ENCODE measurements at regions not wholly inside any gene's neighbourhood (a gene's known extent, or its start where the extent isn't known, plus 50 kb on each side); places are given as distances from the start of the nearest gene placed in this dataset.

GRCh38 chr14:104424406-104425072, 155.0 kb upstream of the C14orf180 start:
- 43 to 67% methylated on average over 2 to 22 of the region's 24 CpGs for WGBS, 2 donors (ENCODE audit: low coverage in 1 of 2)
- Histone ChIP-seq H3K4me3 (no peak overlapping the region), H3K4me1 (peaks cover 0 to 8% (median 0%) of the 10 kb centered on the region in 4 donors), H3K27ac (no peak overlapping the region), H3K27me3 (no peaks in the 10 kb centered on the region), H3K9me3 (no peaks in the 10 kb centered on the region), H3K36me3 (no peaks in the 10 kb centered on the region)
- no peak for DNase-seq
- intact Hi-C loops (cut with DNase I; ENCODE audit: low total_unique reads) = no loop called here
- in situ Hi-C loops (cut with MboI; ENCODE audit: low pct_ligation_motif_present in 1 of 4, low pct_unique_long_range_greater_than_20kb in 1 of 4, low sequenced_read_pairs in 3 of 4) = no loop called here
- TF ChIP-seq POLR2AphosphoS5 (IDR thresholded peaks at IDR 0.05) = no peak
- no peak for TF ChIP-seq CTCF (IDR thresholded peaks at IDR 0.05)

- in situ Hi-C loops (cut with MboI; ENCODE audit: low pct_ligation_motif_present in 1 of 4, low pct_unique_long_range_greater_than_20kb in 1 of 4, low sequenced_read_pairs in 3 of 4) = no loop called here
- TF ChIP-seq POLR2A (IDR thresholded peaks at IDR 0.05) (no peak), EP300 (IDR thresholded peaks at IDR 0.05; ENCODE audit: low read depth) (no peak), CTCF (IDR thresholded peaks at IDR 0.05) (no peak)
- WGBS, 2 donors (ENCODE audit: low coverage in 1 of 2) = 69% methylated on average over 16 of the region's 16 CpGs; no CpG with 5 or more reads in 1 of the 2 donors
- no peak overlapping the region for H3K4me3 ChIP-seq
- no peaks in the 10 kb centered on the region for H3K27me3 ChIP-seq
- DNase-seq = no peak
- intact Hi-C loops (cut with DNase I; ENCODE audit: low total_unique reads) = no loop called here
- no peak overlapping the region for H3K27ac ChIP-seq
- peaks cover 0 to 8% (median 0%) of the 10 kb centered on the region in 4 donors for H3K4me1 ChIP-seq
- no peaks in the 10 kb centered on the region for H3K9me3 ChIP-seq
- H3K36me3 ChIP-seq = no peaks in the 10 kb centered on the region
Measured at GRCh38 chr14:104425171-104425681, 154.3 kb upstream of the C14orf180 start.

GRCh38 chr14:104425763-104426646, 153.6 kb upstream of the C14orf180 start:
- Histone ChIP-seq H3K27ac (no peak overlapping the region), H3K27me3 (no peaks in the 10 kb centered on the region), H3K4me1 (peaks cover 0 to 8% (median 0%) of the 10 kb centered on the region in 4 donors), H3K4me3 (no peak overlapping the region), H3K9me3 (no peaks in the 10 kb centered on the region), H3K36me3 (no peaks in the 10 kb centered on the region)
- WGBS, 2 donors (ENCODE audit: low coverage in 1 of 2) = 80% methylated on average over 20 of the region's 20 CpGs; no CpG with 5 or more reads in 1 of the 2 donors
- in situ Hi-C loops (cut with MboI; ENCODE audit: low pct_ligation_motif_present in 1 of 4, low pct_unique_long_range_greater_than_20kb in 1 of 4, low sequenced_read_pairs in 3 of 4) (no loop called here), intact Hi-C loops (cut with DNase I; ENCODE audit: low total_unique reads) (no loop called here)
- DNase-seq = no peak
- TF ChIP-seq POLR2A (IDR thresholded peaks at IDR 0.05) (no peak), CTCF (IDR thresholded peaks at IDR 0.05) (no peak), EP300 (IDR thresholded peaks at IDR 0.05; ENCODE audit: low read depth) (no peak), POLR2AphosphoS5 (IDR thresholded peaks at IDR 0.05) (no peak)

- DNase-seq = no peak
- Histone ChIP-seq H3K36me3 (no peaks in the 10 kb centered on the region), H3K4me1 (peaks cover 0 to 8% (median 0%) of the 10 kb centered on the region in 4 donors), H3K4me3 (no peak overlapping the region), H3K27me3 (no peaks in the 10 kb centered on the region), H3K9me3 (no peaks in the 10 kb centered on the region), H3K27ac (no peak overlapping the region)
- no peak for TF ChIP-seq POLR2A (IDR thresholded peaks at IDR 0.05)
- no peak for TF ChIP-seq EP300 (IDR thresholded peaks at IDR 0.05; ENCODE audit: low read depth)
- TF ChIP-seq POLR2AphosphoS5 (IDR thresholded peaks at IDR 0.05) = no peak
- no peak for TF ChIP-seq CTCF (IDR thresholded peaks at IDR 0.05)
- intact Hi-C loops (cut with DNase I; ENCODE audit: low total_unique reads) = no loop called here
- WGBS, 2 donors (ENCODE audit: low coverage in 1 of 2) = 50 to 76% methylated on average over 1 to 21 of the region's 21 CpGs
- in situ Hi-C loops (cut with MboI; ENCODE audit: low pct_ligation_motif_present in 1 of 4, low pct_unique_long_range_greater_than_20kb in 1 of 4, low sequenced_read_pairs in 3 of 4) = no loop called here
Measured at GRCh38 chr14:104427131-104427851, 152.3 kb upstream of the C14orf180 start.
